ENCODE measurements at regions not wholly inside any gene's neighbourhood (a gene's known extent, or its start where the extent isn't known, plus 50 kb on each side); places are given as distances from the start of the nearest gene placed in this dataset.

- TF ChIP-seq POLR2A (IDR thresholded peaks at IDR 0.05; ENCODE audit: low read depth, low read length) (no peak), POLR2AphosphoS5 (IDR thresholded peaks at IDR 0.05; ENCODE audit: insufficient read depth, low read depth, low read length) (no peak), CTCF (IDR thresholded peaks at IDR 0.05; ENCODE audit: extremely low read depth in 1 of 2, insufficient read depth in 1 of 2, low read depth in 1 of 2, low read length in 2 of 2) (no peak), EZH2 (IDR thresholded peaks at IDR 0.05; ENCODE audit: borderline replicate concordance, low read depth, low read length, severe bottlenecking) (no peak), MAX (IDR thresholded peaks at IDR 0.05; ENCODE audit: insufficient read depth, insufficient read length) (no peak), FOS (IDR thresholded peaks at IDR 0.05; ENCODE audit: borderline replicate concordance, insufficient read depth, low read length) (no peak)
These were observed 349.2 kb upstream of the CDH9 start for GRCh38 chr5:27387535-27388073.

Data from endothelial cell of umbilical vein (primary cell).